HepG2 (cell line): ENCODE measurements at regions not wholly inside any gene's neighbourhood (a gene's known extent, or its start where the extent isn't known, plus 50 kb on each side); places are given as distances from the start of the nearest gene placed in this dataset.

Experiments
- ATAC-seq: fragments of 200-7000 bp; cut with Tn5 transposase; 3 replicates; pipeline ENCODE4 v1.9.1; 2020; ENCODE audit warnings: mild to moderate bottlenecking, moderate library complexity
- BruUV-seq: library from RNA; stranded (reverse); fragments of 400-500 nt; replicated peaks from 2 replicates; lab custom pipeline; 2021; lab: Mats Ljungman, UMichigan
- CTCF ChIA-PET: fragments of 300-600 bp; formaldehyde crosslinking; extraction: SDS; loops from one replicate; lab custom pipeline; 2021; ENCODE audit warnings: low total read pairs, inconsistent platforms, low intra/inter-chr PET ratio; lab: Yijun Ruan, JAX
- POLR2A ChIA-PET: fragments of 350-600 bp; sonication (Branson Sonifier 250); formaldehyde crosslinking; loops from one replicate; lab custom pipeline; 2020; ENCODE audit warnings: antibody characterized with exemption, inconsistent platforms; lab: Yijun Ruan, JAX
- DNase-seq: peaks from one replicate; pipeline ENCODE4 v3.0.0-alpha.2; 2015; ENCODE audit warnings: low spot score
- FAIRE-seq: peaks from 3 replicates; lab custom pipeline; 2011; peaks lifted over from hg19 to GRCh38; lab: Jason Lieb, UNC
- H2AFZ ChIP-seq: one replicate; pipeline ENCODE4 v1.6.1; 2011; ENCODE audit warnings: low read length, inconsistent platforms
- H3K27ac ChIP-seq: fragments of 300-600 bp; 3 replicates; pipeline ENCODE4 v1.8.0; 2011; ENCODE audit warnings: mixed run types, mild to moderate bottlenecking, mixed read lengths, low read length, inconsistent platforms; ENCODE audit not compliant: insufficient read depth; ENCODE audit errors: extremely low read length
- H3K27me3 ChIP-seq, 2 experiments: fragments of 200-600 bp in 1 of 2; 2 replicates in 1 of 2; 3 replicates in 1 of 2; pipeline versions ENCODE4 v1.6.0 to v1.8.0; 2011; ENCODE audit warnings: low read length in 2 of 2, mild to moderate bottlenecking in 2 of 2, moderate library complexity in 2 of 2, inconsistent platforms in 1 of 2; ENCODE audit not compliant: insufficient read depth in 2 of 2, control insufficient read depth in 1 of 2
- H3K36me3 ChIP-seq, 2 experiments: fragments of 200-600 bp in 1 of 2; replicated peaks in 1 of 2; 2 replicates in 1 of 2; 3 replicates in 1 of 2; pipeline versions ENCODE4 v1.5.1 to v1.8.0; 2011; ENCODE audit warnings: low read length in 2 of 2, inconsistent platforms in 1 of 2; ENCODE audit not compliant: insufficient read depth in 2 of 2, control insufficient read depth in 1 of 2
- H3K4me1 ChIP-seq: 2 replicates; pipeline ENCODE4 v1.5.1; 2012; ENCODE audit warnings: low read length, inconsistent platforms; ENCODE audit not compliant: insufficient read depth
- H3K4me2 ChIP-seq: 2 replicates; pipeline ENCODE4 v1.6.0; 2011; ENCODE audit warnings: low read depth, low read length, inconsistent platforms
- H3K4me3 ChIP-seq, 3 experiments: fragments of 200-600 bp in 1 of 3; sonication (generic), shearing (Covaris generic) in 1 of 3; replicated peaks in 1 of 3; 2 replicates each; pipeline ENCODE4 v1.5.1; 2011 to 2016; ENCODE audit warnings: low read length in 3 of 3, inconsistent platforms in 2 of 3, low read depth in 2 of 3, mild to moderate bottlenecking in 2 of 3, control low read depth in 1 of 3, mixed read lengths in 1 of 3; ENCODE audit not compliant: insufficient read depth in 1 of 3
- H3K79me2 ChIP-seq: one replicate; pipeline ENCODE4 v1.6.1; 2011; ENCODE audit warnings: low read length, inconsistent platforms; ENCODE audit not compliant: insufficient read depth
- H3K9ac ChIP-seq: 2 replicates; pipeline ENCODE4 v1.6.0; 2011; ENCODE audit warnings: mild to moderate bottlenecking, low read depth, low read length, inconsistent platforms; ENCODE audit not compliant: insufficient read depth
- H3K9me3 ChIP-seq: 2 replicates; pipeline ENCODE4 v1.5.1; 2012; ENCODE audit warnings: mild to moderate bottlenecking, low read length
- H4K20me1 ChIP-seq: 2 replicates; pipeline ENCODE4 v1.6.0; 2011; ENCODE audit warnings: inconsistent platforms, mild to moderate bottlenecking, low read length, moderate library complexity; ENCODE audit not compliant: insufficient read depth
- FIP1L1 ChIP-seq: fragments of 200-400 bp; formaldehyde crosslinking; IDR thresholded peaks from 2 replicates; pipeline ENCODE4 v1.6.1; 2018; ENCODE audit warnings: low read depth, mild to moderate bottlenecking, low read length, moderate library complexity, borderline replicate concordance; ENCODE audit not compliant: insufficient read depth
- MED13 ChIP-seq: sonication (generic); formaldehyde crosslinking; IDR thresholded peaks from 2 replicates; pipeline ENCODE4 v1.5.0; 2020; ENCODE audit warnings: missing genetic modification reagents
- PRPF4 ChIP-seq: fragments of 200-400 bp; formaldehyde crosslinking; IDR thresholded peaks from 2 replicates; pipeline ENCODE4 v1.6.1; 2016; ENCODE audit warnings: low read length, low read depth; ENCODE audit not compliant: poor library complexity, severe bottlenecking
- SIX1 ChIP-seq: sonication (generic); formaldehyde crosslinking; IDR thresholded peaks from 2 replicates; pipeline ENCODE4 v1.4.0; 2020; ENCODE audit warnings: missing genetic modification reagents, borderline replicate concordance
- YEATS2 ChIP-seq: sonication (generic); formaldehyde crosslinking; IDR thresholded peaks from 2 replicates; pipeline ENCODE4 v1.4.0; 2020; ENCODE audit warnings: missing genetic modification reagents, borderline replicate concordance
- ZNF256 ChIP-seq: sonication (generic); formaldehyde crosslinking; conservative IDR thresholded peaks from 2 replicates; pipeline ENCODE4 v1.4.0; 2020; ENCODE audit warnings: missing genetic modification reagents
- ZNF775 ChIP-seq: sonication (generic); formaldehyde crosslinking; IDR thresholded peaks from 2 replicates; pipeline ENCODE4 v1.4.0; 2020; ENCODE audit warnings: missing genetic modification reagents, mild to moderate bottlenecking, moderate library complexity, borderline replicate concordance
- WGBS: methylation state at CpG from one replicate; pipeline ENCODE4 v1.1.6; 2017; ENCODE audit warnings: low lambda C conversion rate; 5-methylcytosine and 5-hydroxymethylcytosine counted together
- in situ Hi-C: cut with HindIII; loops from 2 replicates; pipeline ENCODE4 v1.10.0; 2017; ENCODE audit warnings: low pct_unique_long_range_greater_than_20kb; ENCODE audit not compliant: extremely low pct_ligation_motif_present
- intact Hi-C: fragments of 100-400 bp; cut with micrococcal nuclease; formaldehyde crosslinking; loops from one replicate; pipeline ENCODE4 v1.10.0; 2022; ENCODE audit not compliant: unreplicated experiment

- ATAC-seq (no peak), DNase-seq (no peak), FAIRE-seq (no peak)
- Histone ChIP-seq H3K4me2 (no peak overlapping the region), H2AFZ (no peak overlapping the region), H3K79me2 (no peaks in the 10 kb centered on the region), H3K9ac (no peak overlapping the region), H3K27me3 (peaks cover 0 to 8% of the 10 kb centered on the region in 2 experiments; a peak in 1 of 5 replicates), H3K4me1 (no peaks in the 10 kb centered on the region), H3K4me3 (no peak overlapping the region), H3K27ac (no peak overlapping the region), H4K20me1 (no peaks in the 10 kb centered on the region), H3K9me3 (no peaks in the 10 kb centered on the region), H3K36me3 (no peaks in the 10 kb centered on the region)
- intact Hi-C loops (no loop called here), in situ Hi-C loops (no loop called here)
- TF ChIP-seq MED13 (CRISPR knock-in tag) (no peak), FIP1L1 (no peak)
- WGBS, result 61% methylated on average over 3 of the region's 3 CpGs
- ChIA-PET CTCF (no interaction called here), POLR2A (no interaction called here)
- no TSS peak for BruUV-seq
Measured at GRCh38 chr3:66778777-66779176, 219.3 kb upstream of the KBTBD8 start.

GRCh38 chr3:66785191-66785909, 212.8 kb upstream of the KBTBD8 start:
- Histone ChIP-seq H2AFZ (no peak overlapping the region), H3K27me3 (peaks cover 0 to 5% of the 10 kb centered on the region in 2 experiments; a peak in 2 of 5 replicates), H3K36me3 (no peaks in the 10 kb centered on the region), H3K9ac (no peak overlapping the region), H3K4me1 (no peaks in the 10 kb centered on the region), H3K27ac (no peak overlapping the region), H3K79me2 (no peaks in the 10 kb centered on the region), H4K20me1 (no peaks in the 10 kb centered on the region), H3K4me2 (no peak overlapping the region), H3K4me3 (no peak overlapping the region), H3K9me3 (no peaks in the 10 kb centered on the region)
- WGBS, result 30% methylated on average over 6 of the region's 6 CpGs
- in situ Hi-C loops (no loop called here), intact Hi-C loops (no loop called here)
- FAIRE-seq (no peak), ATAC-seq (no peak), DNase-seq (no peak)
- CTCF ChIA-PET, result no interaction called here
- BruUV-seq, result no TSS peak
- POLR2A ChIA-PET, result no interaction called here
- TF ChIP-seq ZNF775 (CRISPR knock-in tag), result no peak
- TF ChIP-seq YEATS2 (CRISPR knock-in tag), result no peak
- TF ChIP-seq PRPF4, result no peak
- no peak for TF ChIP-seq ZNF256 (CRISPR knock-in tag)
- TF ChIP-seq SIX1, result no peak
